Testis (tissue), 2 donors: ENCODE measurements at regions not wholly inside any gene's neighbourhood (a gene's known extent, or its start where the extent isn't known, plus 50 kb on each side); places are given as distances from the start of the nearest gene placed in this dataset.

Experiments
- POLR2A ChIP-seq: fragments of 450-650 bp; IDR thresholded peaks from one replicate; pipeline ENCODE4 v1.6.1; 2017; ENCODE audit warnings: antibody characterized with exemption, mild to moderate bottlenecking, moderate library complexity
- TF ChIP-seq, protein P1 (sequence below), 3 experiments: fragments of 450-650 bp in 2 of 3; fragments of 200-600 bp in 1 of 3; sonication (generic) in 1 of 3; IDR thresholded peaks; one replicate each; pipeline ENCODE4 v1.5.1; 2016 to 2019; ENCODE audit warnings: antibody characterized with exemption in 3 of 3, mild to moderate bottlenecking in 2 of 3, moderate library complexity in 1 of 3

- TF ChIP-seq, protein P1, sequence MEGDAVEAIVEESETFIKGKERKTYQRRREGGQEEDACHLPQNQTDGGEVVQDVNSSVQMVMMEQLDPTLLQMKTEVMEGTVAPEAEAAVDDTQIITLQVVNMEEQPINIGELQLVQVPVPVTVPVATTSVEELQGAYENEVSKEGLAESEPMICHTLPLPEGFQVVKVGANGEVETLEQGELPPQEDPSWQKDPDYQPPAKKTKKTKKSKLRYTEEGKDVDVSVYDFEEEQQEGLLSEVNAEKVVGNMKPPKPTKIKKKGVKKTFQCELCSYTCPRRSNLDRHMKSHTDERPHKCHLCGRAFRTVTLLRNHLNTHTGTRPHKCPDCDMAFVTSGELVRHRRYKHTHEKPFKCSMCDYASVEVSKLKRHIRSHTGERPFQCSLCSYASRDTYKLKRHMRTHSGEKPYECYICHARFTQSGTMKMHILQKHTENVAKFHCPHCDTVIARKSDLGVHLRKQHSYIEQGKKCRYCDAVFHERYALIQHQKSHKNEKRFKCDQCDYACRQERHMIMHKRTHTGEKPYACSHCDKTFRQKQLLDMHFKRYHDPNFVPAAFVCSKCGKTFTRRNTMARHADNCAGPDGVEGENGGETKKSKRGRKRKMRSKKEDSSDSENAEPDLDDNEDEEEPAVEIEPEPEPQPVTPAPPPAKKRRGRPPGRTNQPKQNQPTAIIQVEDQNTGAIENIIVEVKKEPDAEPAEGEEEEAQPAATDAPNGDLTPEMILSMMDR (IDR thresholded peaks at IDR 0.05) = no peak
- TF ChIP-seq POLR2A = no peak
Observed at GRCh38 chr2:118677546-118677945, 169.9 kb downstream of the EN1 start.
